ENCODE measurements at regions not wholly inside any gene's neighbourhood (a gene's known extent, or its start where the extent isn't known, plus 50 kb on each side); places are given as distances from the start of the nearest gene placed in this dataset.
"Not testable (repeated sequence)": the region's sequence is repeated elsewhere in the genome, so short reads cannot be mapped to it uniquely, and the experiment has no call there.

DNA sequence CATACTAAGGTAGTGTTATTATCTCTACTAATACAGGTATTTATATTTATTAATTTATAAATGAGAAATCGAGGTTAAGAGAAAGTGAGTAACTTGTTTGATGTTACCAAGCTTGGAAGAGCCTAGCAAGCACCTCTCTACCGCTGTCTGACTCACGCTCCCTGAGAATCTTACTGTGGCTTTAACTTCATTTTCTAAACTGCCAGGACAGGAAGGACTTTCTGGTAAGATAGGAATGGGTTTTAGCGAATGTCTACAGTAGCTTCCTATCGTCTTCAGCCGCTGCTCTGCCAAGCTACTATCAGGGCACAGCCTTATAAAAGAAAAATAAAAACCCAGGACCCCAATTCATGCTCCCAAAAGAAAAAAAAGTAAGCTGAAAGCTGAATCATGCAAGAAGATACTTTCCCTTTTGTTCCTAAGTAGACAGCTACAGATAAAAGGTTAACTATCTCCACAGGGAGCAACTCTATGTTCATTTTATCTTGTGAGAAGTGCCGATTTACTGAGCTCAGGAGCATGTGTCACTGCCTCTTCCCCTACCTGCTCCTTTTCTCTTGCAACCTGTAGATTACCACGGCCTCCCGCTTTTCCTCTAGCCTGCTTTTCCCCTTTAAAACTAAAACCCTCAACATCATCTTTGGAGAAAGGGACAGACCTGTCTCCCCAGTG lies 60.2 kb downstream of the THNSL1 start:
- no peak for DNase-seq (ENCODE audit: low read depth in 2 of 2)

DNA sequence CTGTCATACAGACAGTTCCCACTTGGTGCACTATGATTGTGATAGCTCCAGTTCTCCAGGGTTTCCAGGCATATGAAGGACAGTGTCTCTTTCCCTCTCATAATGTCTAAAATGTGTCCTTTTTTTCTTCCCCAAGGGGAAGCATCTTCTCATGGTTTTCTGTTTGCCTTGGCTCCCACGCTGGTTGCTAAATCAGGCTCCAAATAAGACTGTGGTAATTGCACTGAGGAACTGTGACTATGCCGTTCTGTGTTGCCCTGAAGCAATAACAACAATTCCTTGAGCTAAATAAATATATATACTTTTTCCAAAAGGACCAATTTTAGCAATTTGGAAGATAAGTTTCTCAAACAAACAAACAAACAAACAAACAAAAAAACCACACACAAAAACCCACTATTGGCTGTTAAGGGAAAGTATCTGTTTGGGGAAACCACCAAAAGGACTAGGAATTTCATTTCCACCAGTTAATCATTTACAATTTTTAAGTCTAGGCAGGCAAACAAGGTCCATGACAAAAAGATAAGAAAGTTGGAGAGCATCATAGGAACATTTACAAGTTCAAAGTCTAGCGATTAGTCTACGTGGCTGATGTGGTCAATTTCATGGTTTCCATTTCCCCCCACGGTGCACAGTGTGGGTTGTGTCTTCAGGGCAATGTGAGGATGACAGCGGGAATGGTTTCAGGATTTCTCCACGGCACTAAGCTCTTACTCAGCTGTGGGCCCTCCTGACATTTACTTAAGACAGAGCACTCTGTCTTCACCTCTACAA lies 62.4 kb downstream of the THNSL1 start:
- DNase-seq (ENCODE audit: low read depth in 2 of 2): no peak

GRCh38 chr10:25080880-25081581 lies 64.6 kb downstream of the THNSL1 start:
- peak; percentile 27 to 44 for DNase-seq (ENCODE audit: low read depth in 2 of 2)

DNA sequence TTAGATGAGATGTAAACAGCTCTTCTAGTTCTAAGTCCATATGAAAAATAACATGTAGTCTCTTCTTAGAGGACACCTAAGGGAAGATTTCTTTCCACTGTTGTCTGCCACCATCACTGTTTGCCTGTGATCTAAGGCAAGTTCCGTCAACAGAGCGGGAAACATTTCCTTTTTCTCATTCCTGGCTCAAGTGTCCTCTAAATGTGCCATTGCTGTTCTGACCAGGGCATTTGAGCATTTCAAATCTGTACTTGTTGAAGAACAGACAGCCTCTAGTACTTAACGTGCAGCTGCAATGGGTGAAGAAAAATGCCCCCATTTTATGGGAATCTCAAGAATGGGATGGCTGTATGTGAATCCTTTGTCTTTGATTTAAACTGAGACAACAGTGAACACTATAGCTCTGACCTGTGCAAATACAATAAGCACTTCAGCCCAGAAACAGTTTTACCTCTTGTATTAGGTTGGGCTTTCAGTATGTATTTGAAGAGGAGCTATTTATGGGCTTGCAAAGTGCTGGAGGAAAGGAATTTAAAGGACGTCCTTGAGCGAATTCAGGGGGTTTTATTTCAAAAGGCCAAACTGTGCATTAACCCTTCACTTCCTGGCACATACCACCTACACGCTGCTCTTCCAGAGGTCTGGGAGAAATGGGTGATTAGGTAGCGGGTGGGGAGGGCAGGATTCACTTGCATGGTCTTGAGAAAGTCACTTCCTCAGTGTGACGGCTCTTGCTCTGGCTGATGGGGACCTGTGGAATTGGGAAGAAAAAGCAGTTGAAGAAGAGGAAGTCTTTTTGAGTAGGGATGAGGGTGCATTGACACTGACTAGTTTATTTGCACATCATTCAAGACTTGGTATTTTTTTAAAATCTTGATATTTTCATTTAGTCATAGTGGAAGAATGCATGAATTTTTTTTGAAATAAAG lies 66.1 kb downstream of the THNSL1 start:
- no peak for DNase-seq (ENCODE audit: low read depth in 2 of 2)

DNA sequence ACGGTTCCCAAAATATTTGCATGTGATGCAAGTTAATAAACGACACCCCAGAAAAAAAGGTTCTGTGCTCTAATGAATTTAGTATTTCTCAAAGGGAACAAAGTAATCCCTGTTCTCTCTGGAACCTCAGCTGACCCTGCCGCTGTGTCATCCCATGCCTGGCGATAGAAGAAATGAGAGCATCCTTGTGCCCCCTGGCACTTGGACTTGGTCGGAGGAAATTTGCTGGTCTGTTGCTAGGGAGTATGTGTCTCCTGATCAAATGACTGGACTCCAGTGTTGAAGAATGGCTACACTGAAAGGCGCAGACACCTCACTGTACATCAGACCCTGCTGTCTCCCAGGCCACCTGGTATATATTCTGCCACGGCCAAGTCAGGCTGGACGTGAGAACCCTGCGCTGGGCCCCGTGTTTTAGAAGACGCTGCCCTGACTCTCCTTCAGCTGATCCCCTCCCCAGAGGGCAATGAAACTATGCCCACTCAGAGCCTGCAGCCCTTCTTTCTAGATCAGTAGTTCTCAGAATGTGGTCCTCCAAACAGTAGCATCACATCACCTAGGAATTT lies 67.2 kb downstream of the THNSL1 start:
- DNase-seq (ENCODE audit: low read depth in 2 of 2): no peak

DNA sequence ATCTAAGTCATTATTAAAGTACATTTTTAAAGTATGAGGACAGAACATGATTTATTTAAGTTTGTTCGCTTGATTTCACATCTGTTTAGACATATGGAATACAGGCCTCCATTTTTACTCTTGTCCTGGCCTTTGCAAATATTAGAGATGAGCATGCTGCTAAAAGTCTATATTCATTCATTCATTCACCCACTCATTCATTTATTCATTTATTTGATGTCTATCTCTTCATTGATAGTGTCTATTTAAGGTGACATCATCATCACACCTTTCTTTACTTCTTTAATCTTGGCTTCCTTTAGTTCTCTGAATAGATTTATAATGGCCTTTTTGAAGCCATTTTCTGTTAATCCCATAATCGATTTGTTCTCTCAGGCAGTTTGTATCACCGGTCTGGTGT lies 68.0 kb downstream of the THNSL1 start:
- DNase-seq (ENCODE audit: low read depth in 2 of 2): no peak

DNA sequence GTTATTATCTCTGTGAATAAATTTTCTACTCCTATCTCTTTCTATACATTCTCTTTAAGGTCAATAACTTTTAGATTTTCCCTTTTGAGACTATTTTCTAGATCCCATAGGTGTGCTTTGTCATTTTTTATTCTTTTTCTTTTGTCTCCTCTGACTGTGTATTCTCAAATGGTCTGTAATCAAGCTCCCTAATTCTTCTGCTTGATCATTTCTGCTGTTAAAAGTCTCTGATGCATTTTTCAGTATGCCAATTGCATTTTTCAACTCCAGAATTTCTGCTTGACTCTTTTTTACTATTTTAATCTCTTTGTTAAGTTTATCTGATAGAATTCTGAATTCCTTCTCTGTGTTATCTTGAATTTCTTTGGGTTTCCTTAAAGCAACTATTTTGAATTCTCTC lies 78.2 kb downstream of the THNSL1 start:
- no peak for DNase-seq (ENCODE audit: low read depth in 2 of 2)

GRCh38 chr10:25097669-25098411 lies 77.0 kb upstream of the GPR158 start:
- DNase-seq (ENCODE audit: low read depth in 2 of 2): no peak

DNA sequence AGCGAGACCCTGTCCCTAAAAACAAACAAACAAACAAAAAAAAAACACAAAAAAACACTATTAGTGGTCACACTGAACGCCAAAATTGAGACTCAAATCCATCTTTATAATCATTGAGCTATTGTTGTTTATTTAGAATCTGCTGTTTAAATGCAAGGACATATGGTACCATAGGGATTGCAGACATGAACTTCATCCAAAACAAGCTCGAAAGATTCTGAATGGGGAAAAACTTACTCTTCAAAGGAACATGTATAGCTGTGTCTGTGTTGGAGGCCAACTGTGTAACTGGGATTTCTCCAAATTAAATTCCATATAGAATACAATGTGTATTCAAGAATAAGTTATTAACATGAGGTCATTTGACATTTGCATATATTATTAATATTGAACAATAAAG lies 74.7 kb upstream of the GPR158 start:
- DNase-seq (ENCODE audit: low read depth in 2 of 2): no peak

DNA sequence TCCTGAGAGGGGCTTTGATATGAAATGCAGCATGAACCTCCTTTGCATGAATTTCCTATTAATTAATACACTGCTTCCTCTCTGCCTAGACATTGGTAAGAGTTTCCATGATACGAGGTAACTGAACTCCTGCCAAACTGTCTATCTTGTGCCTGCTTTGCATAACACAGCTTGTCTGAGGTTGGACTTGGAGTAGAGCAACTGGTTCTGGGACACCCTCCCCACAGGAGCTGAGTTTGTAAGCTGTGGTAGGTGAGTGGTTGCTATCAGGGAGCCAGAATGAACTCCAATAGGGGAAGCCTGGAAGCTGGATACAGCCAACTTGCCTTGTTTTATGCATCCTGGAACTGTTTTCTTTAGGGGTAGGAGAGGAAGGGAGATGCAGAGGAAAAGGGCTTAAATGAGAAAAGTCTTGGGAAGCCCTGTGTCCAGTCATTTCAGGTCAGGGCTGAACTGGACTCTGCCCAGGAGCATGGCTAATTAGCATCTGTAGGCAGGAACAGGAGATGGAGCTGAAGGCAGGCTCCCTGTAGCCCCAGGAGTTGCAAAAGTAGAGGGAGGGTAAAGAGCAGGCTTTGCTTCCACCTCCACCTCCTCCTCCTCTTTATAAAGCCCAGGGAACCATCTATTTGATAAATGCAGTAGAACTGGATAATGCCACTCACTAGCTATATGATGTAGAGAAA lies 73.2 kb upstream of the GPR158 start:
- DNase-seq (ENCODE audit: low read depth in 2 of 2): no peak

DNA sequence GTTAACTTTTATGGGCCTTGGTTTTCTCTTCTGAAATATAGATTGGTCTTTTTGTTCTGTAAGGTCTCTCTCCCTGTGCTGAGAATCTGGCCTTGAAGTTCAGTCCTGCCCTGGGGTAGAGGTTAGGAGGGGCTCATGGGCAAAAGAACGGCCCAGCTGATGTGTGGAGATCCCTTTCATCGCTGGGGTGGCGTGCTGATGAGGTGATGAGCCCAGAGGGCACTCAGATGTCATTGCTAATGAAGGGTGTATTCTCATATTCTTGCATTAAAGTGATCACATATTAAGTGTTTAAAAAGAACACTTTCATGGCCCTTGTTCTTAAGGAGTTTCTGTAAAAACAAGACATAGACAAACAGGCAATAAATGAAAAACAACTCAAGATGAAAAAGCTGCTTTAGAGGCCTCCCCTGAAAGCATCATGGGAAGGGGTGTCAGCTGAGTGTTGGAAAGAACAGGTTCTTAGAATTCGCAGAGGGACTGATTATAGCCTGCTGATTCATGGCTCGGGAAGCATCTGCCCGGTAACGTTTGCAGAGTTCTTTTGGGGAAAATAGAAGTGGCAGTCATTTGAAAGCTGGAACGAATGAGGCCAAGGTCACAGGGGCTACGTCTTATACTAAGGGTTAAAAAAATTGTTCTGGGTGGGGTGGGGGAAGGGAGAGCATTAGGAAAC lies 72.5 kb upstream of the GPR158 start:
- DNase-seq (ENCODE audit: low read depth in 2 of 2): no peak

GRCh38 chr10:25103703-25104102 lies 71.1 kb upstream of the GPR158 start:
- no peak for DNase-seq (ENCODE audit: low read depth in 2 of 2)

GRCh38 chr10:25104441-25104840 lies 70.4 kb upstream of the GPR158 start:
- DNase-seq (ENCODE audit: low read depth in 2 of 2): no peak

DNA sequence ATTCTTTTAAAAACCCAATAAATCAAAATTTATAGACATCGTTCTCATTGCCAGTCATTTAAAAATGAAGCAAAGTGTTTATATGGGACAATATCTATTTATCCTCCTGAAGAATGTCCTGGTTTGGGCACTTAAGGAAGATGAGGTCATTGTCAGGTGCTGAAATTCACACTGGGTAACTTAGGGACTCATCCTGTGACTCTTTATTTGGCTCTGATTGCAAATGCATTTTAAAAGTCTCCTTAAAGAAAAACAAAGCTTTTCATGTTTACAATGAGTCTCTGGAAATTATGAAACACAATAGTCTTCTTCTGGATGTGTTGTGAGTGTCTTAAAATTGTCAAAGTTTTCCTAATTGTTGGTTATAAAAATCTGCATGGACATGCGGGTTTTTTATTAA lies 69.5 kb upstream of the GPR158 start:
- DNase-seq (ENCODE audit: low read depth in 2 of 2): no peak

DNA sequence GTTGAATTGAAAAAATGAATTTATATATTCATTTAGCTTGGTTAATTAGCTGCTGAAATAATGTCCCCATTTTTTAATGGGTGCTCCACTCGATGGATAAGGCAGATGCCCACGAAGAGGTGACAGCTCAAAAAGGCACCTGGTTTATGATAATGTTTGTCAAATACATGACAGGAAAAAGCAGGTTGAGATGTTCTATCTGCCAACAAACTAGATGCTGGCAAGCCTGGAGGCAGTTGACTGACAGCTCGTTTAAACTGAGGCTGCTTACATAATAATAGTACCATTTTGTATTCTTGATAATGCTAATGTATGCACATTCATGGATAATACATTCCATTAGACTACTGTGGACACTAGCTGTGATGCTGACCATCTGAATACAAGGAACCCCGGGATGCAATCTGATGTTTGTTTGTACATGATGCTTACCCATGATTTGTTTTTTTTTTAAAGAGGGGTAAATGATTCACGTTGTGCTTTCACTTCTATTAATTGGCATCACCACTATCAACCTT lies 69.0 kb upstream of the GPR158 start:
- DNase-seq (ENCODE audit: low read depth in 2 of 2): no peak

DNA sequence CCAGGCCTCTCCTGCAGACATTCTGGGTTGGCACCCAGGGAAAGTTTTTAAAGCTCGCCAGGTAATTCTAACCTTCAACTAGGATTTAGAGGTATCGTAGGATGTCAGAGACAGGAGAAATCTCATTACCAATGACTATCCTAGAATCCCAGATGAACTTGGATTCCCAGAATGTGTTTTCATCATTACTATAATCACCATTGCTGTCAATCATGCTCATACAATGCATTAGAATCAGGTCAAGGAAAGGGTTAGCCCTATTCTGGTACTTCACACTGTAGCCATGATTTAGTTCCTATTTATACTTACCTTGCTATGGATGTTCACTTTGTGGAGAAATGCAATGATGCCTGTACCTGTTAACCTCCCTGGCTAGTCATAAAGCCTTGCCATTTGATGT lies 67.0 kb upstream of the GPR158 start:
- no peak for DNase-seq (ENCODE audit: low read depth in 2 of 2)

DNA sequence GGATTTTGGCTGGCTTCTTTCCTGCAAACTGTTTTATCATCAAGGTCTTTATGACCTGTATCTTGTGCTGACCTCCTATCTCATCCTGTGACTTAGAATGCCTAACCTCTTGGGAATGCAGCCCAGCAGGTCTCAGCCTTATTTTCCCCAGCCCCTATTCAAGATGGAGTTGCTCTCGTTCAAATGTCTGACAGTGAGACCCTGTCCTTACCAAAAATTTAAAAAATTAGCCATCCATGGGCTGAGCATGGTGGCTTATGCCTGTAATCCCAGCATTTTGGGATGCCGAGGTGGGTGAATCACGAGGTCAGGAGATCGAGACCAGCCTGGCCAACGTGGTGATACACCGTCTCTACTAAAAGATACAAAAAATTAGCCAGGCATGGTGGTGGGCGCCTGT lies 64.9 kb upstream of the GPR158 start:
- not testable (repeated sequence) for DNase-seq (ENCODE audit: low read depth in 2 of 2)

- no peak for DNase-seq (ENCODE audit: low read depth in 2 of 2)
Observed at GRCh38 chr10:25112016-25112415, 62.8 kb upstream of the GPR158 start.

Data from stimulated activated CD8-positive, alpha-beta memory T cell treated with anti-CD3 and anti-CD28 coated beads, Interleukin-2, amount 100 ng/mL, for 48 hours (primary cell).